ENCODE measurements at regions not wholly inside any gene's neighbourhood (a gene's known extent, or its start where the extent isn't known, plus 50 kb on each side); places are given as distances from the start of the nearest gene placed in this dataset.

- H3K27me3 ChIP-seq (replicated peaks; ENCODE audit: control insufficient read depth, insufficient read depth, low read length), result no peaks in the 10 kb centered on the region
- TF ChIP-seq, protein P1, sequence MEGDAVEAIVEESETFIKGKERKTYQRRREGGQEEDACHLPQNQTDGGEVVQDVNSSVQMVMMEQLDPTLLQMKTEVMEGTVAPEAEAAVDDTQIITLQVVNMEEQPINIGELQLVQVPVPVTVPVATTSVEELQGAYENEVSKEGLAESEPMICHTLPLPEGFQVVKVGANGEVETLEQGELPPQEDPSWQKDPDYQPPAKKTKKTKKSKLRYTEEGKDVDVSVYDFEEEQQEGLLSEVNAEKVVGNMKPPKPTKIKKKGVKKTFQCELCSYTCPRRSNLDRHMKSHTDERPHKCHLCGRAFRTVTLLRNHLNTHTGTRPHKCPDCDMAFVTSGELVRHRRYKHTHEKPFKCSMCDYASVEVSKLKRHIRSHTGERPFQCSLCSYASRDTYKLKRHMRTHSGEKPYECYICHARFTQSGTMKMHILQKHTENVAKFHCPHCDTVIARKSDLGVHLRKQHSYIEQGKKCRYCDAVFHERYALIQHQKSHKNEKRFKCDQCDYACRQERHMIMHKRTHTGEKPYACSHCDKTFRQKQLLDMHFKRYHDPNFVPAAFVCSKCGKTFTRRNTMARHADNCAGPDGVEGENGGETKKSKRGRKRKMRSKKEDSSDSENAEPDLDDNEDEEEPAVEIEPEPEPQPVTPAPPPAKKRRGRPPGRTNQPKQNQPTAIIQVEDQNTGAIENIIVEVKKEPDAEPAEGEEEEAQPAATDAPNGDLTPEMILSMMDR (IDR thresholded peaks at IDR 0.05; ENCODE audit: insufficient read depth, low read length, poor library complexity, severe bottlenecking), result no peak
- no peak overlapping the region for H3K4me3 ChIP-seq (replicated peaks; ENCODE audit: low read depth, low read length)
- DNase-seq (ENCODE audit: extremely low read depth, insufficient read length), result no peak
- no peaks in the 10 kb centered on the region for H3K36me3 ChIP-seq (ENCODE audit: control insufficient read depth, insufficient read depth, low read length)
Measured at GRCh38 chr9:14987858-14988257, 77.6 kb upstream of the FREM1 start.

DNA sequence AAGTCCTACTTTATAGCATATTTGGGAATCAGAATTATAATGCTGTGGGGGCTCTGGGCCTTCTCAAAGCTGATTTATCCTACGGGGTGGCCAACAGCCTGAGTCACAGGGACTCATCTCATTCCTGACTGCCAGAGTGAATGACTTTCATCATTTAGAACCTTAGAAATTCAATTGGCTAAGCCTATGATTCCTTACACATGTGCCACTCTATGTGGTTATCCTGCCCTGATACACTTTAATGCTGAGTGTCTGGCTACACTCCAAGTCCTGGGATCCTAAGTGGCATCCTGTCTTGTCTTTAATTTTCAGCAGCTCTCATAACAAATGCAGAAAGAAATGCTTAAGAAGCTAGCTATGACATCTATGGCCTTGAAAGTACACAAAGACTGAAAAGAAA is 75.2 kb upstream of the FREM1 start:
- TF ChIP-seq, protein P1 (IDR thresholded peaks at IDR 0.05; ENCODE audit: insufficient read depth, low read length, poor library complexity, severe bottlenecking), result no peak
- Histone ChIP-seq H3K27me3 (replicated peaks; ENCODE audit: control insufficient read depth, insufficient read depth, low read length) (no peaks in the 10 kb centered on the region), H3K36me3 (ENCODE audit: control insufficient read depth, insufficient read depth, low read length) (no peaks in the 10 kb centered on the region), H3K4me3 (replicated peaks; ENCODE audit: low read depth, low read length) (no peak overlapping the region)
- no peak for DNase-seq (ENCODE audit: extremely low read depth, insufficient read length)

- TF ChIP-seq, protein P1 (IDR thresholded peaks at IDR 0.05; ENCODE audit: insufficient read depth, low read length, poor library complexity, severe bottlenecking), result no peak
- no peaks in the 10 kb centered on the region for H3K36me3 ChIP-seq (ENCODE audit: control insufficient read depth, insufficient read depth, low read length)
Measured at GRCh38 chr9:14983599-14983998, 73.4 kb upstream of the FREM1 start.

GRCh38 chr9:14981291-14981950 is 71.2 kb upstream of the FREM1 start:
- no peak overlapping the region for H3K4me3 ChIP-seq (replicated peaks; ENCODE audit: low read depth, low read length)
- DNase-seq (ENCODE audit: extremely low read depth, insufficient read length), result no peak
- H3K27me3 ChIP-seq (replicated peaks; ENCODE audit: control insufficient read depth, insufficient read depth, low read length), result no peaks in the 10 kb centered on the region
- H3K36me3 ChIP-seq (ENCODE audit: control insufficient read depth, insufficient read depth, low read length), result no peaks in the 10 kb centered on the region
- TF ChIP-seq, protein P1 (IDR thresholded peaks at IDR 0.05; ENCODE audit: insufficient read depth, low read length, poor library complexity, severe bottlenecking), result no peak

More at GRCh38 chr9:14983599-14983998, 73.4 kb upstream of the FREM1 start:
- no peak overlapping the region for H3K4me3 ChIP-seq (replicated peaks; ENCODE audit: low read depth, low read length)
- H3K27me3 ChIP-seq (replicated peaks; ENCODE audit: control insufficient read depth, insufficient read depth, low read length), result no peaks in the 10 kb centered on the region
- DNase-seq (ENCODE audit: extremely low read depth, insufficient read length), result no peak

DNA sequence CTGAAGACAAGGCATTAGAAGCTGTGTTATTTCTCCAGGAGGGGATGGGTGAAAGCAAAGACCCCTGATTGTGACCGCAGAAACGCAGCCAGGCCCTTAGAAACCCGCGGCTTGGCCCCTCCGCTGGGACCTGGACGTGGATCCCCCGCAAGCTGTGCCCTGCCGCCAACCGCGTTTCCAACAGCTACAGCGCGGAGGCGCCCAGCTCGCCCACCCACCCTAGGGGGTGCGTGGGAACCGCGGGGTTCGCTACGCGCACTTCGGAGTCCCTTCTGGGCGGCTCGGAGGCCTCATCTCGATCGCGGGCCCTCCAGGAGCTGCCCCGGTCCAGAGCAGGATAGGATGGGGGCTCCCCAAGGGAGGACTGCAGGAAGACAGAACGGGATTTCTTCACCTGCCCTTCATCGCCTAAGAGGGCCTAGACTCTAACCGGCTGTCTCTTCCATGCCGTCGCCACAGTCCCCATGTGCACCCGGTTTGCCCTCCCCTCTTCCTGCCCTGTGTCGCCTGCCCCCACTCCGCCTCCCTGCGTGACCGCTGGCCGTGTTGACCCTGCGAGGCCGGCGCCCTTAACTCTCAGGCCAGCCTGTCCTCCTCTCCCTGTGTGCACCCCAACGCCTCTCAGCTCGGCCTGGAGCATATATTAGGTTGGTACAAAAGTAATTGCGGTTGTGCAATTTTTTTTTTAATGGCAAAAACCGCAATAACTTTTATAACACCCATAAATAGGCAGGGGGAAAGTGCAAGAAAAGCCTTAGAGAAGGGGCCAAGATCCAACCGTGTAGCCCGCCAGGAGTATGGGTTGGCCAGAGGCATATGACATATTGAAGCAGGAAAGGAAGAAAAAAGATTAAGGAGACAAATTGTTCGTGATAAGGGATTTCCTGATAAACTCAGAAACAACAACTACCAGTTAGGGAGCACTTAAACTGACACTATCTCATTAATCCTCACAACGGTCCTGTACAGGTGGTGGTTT is 68.1 kb upstream of the FREM1 start:
- H3K36me3 ChIP-seq (ENCODE audit: control insufficient read depth, insufficient read depth, low read length), result no peaks in the 10 kb centered on the region
- no peak for DNase-seq (ENCODE audit: extremely low read depth, insufficient read length)
- no peak overlapping the region for H3K4me3 ChIP-seq (replicated peaks; ENCODE audit: low read depth, low read length)
- TF ChIP-seq, protein P1 (IDR thresholded peaks at IDR 0.05; ENCODE audit: insufficient read depth, low read length, poor library complexity, severe bottlenecking), result no peak
- no peaks in the 10 kb centered on the region for H3K27me3 ChIP-seq (replicated peaks; ENCODE audit: control insufficient read depth, insufficient read depth, low read length)
